ENCODE measurements at regions not wholly inside any gene's neighbourhood (a gene's known extent, or its start where the extent isn't known, plus 50 kb on each side); places are given as distances from the start of the nearest gene placed in this dataset.

GRCh38 chr3:64417816-64418215, 192.6 kb upstream of the PRICKLE2 start:
- H3K27ac Mint-ChIP-seq (ENCODE audit: low read depth, unreplicated experiment): no peak overlapping the region
- no peak overlapping the region for H3K4me3 Mint-ChIP-seq (ENCODE audit: unreplicated experiment)
- DNase-seq (ENCODE audit: unreplicated experiment): peak; percentile 10
- H3K36me3 Mint-ChIP-seq (ENCODE audit: insufficient read depth, unreplicated experiment): no peaks in the 10 kb centered on the region
- BruUV-seq (replicated peaks): no TSS peak
- ChIA-PET POLR2A (interaction anchor here (0.6 to 1.0 kb wide), 2 partner anchors 9 to 395 kb away, joined by 4 to 6 read pairs; no protein-coding TSS in a partner anchor), CTCF (interaction anchor here (0.7 to 1.0 kb wide), 4 partner anchors 12 to 1485 kb away, joined by 3 read pairs; no protein-coding TSS in a partner anchor)
- H3K4me1 Mint-ChIP-seq (ENCODE audit: insufficient read depth, unreplicated experiment): no peaks in the 10 kb centered on the region
- H3K9me3 Mint-ChIP-seq (ENCODE audit: unreplicated experiment): no peaks in the 10 kb centered on the region
- no peaks in the 10 kb centered on the region for H3K27me3 Mint-ChIP-seq (ENCODE audit: insufficient read depth, unreplicated experiment)
- no peak for TF ChIP-seq CTCF (IDR thresholded peaks at IDR 0.05; ENCODE audit: unreplicated experiment)
- intact Hi-C loops (cut with micrococcal nuclease): no loop called here

- H3K36me3 Mint-ChIP-seq (ENCODE audit: insufficient read depth, unreplicated experiment): no peaks in the 10 kb centered on the region
- H3K27ac Mint-ChIP-seq (ENCODE audit: low read depth, unreplicated experiment): no peak overlapping the region
- H3K9me3 Mint-ChIP-seq (ENCODE audit: unreplicated experiment): no peaks in the 10 kb centered on the region
- no TSS peak for BruUV-seq (replicated peaks)
- ChIA-PET POLR2A (no interaction called here), CTCF (interaction anchor here (0.6 to 1.2 kb wide), 4 partner anchors 60 to 390 kb away, joined by 3 to 4 read pairs (median 4); no protein-coding TSS in a partner anchor)
- no peak for DNase-seq (ENCODE audit: unreplicated experiment)
- intact Hi-C loops (cut with micrococcal nuclease): no loop called here
- peaks cover under 1% of the 10 kb centered on the region for H3K4me1 Mint-ChIP-seq (ENCODE audit: insufficient read depth, unreplicated experiment)
- TF ChIP-seq CTCF (IDR thresholded peaks at IDR 0.05; ENCODE audit: unreplicated experiment): no peak
- no peaks in the 10 kb centered on the region for H3K27me3 Mint-ChIP-seq (ENCODE audit: insufficient read depth, unreplicated experiment)
- H3K4me3 Mint-ChIP-seq (ENCODE audit: unreplicated experiment): no peak overlapping the region
These were observed 188.8 kb upstream of the PRICKLE2 start for GRCh38 chr3:64414043-64414442.

DNA sequence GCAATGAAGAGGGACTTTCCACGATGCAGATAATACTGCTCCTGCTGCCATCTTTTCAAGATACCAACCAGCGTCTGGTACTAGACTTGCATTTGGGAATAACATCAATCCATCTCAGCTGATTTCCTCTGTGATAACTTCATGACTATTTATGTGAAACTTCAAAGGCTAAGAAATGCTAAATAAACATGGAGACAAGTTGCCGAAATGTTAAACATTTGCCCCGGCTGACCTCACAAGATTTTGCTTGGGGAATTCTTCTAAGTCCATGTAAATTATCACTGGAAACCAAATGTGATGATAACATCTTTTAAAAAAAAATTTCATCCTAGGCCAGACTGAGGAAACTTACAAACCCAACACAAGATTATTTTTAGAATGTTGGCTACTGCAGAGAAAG, 185.8 kb upstream of the PRICKLE2 start:
- POLR2A ChIA-PET: no interaction called here
- no peak overlapping the region for H3K4me3 Mint-ChIP-seq (ENCODE audit: unreplicated experiment)

GRCh38 chr3:64410226-64410625, 185.0 kb upstream of the PRICKLE2 start:
- no peak for DNase-seq (ENCODE audit: unreplicated experiment)
- intact Hi-C loops (cut with micrococcal nuclease): no loop called here
- ChIA-PET POLR2A (no interaction called here), CTCF (interaction anchor here (0.6 to 2.6 kb wide), 3 partner anchors 10 to 42 kb away, joined by 3 to 12 read pairs (median 4); no protein-coding TSS in a partner anchor)
- Mint-ChIP-seq H3K27me3 (ENCODE audit: insufficient read depth, unreplicated experiment) (no peaks in the 10 kb centered on the region), H3K27ac (ENCODE audit: low read depth, unreplicated experiment) (no peak overlapping the region), H3K36me3 (ENCODE audit: insufficient read depth, unreplicated experiment) (no peaks in the 10 kb centered on the region), H3K4me1 (ENCODE audit: insufficient read depth, unreplicated experiment) (peaks cover 6% of the 10 kb centered on the region), H3K4me3 (ENCODE audit: unreplicated experiment) (no peak overlapping the region), H3K9me3 (ENCODE audit: unreplicated experiment) (no peaks in the 10 kb centered on the region)
- no TSS peak for BruUV-seq (replicated peaks)
- no peak for TF ChIP-seq CTCF (IDR thresholded peaks at IDR 0.05; ENCODE audit: unreplicated experiment)

More for the DNA sequence above, 185.8 kb upstream of the PRICKLE2 start:
- Mint-ChIP-seq H3K27ac (ENCODE audit: low read depth, unreplicated experiment) (no peak overlapping the region), H3K27me3 (ENCODE audit: insufficient read depth, unreplicated experiment) (no peaks in the 10 kb centered on the region), H3K9me3 (ENCODE audit: unreplicated experiment) (no peaks in the 10 kb centered on the region), H3K36me3 (ENCODE audit: insufficient read depth, unreplicated experiment) (no peaks in the 10 kb centered on the region), H3K4me1 (ENCODE audit: insufficient read depth, unreplicated experiment) (peaks cover 6% of the 10 kb centered on the region)
- CTCF ChIA-PET: interaction anchor here (0.6 kb wide), 1 partner anchor 149 kb away, joined by 3 read pairs; no protein-coding TSS in a partner anchor
- no peak for TF ChIP-seq CTCF (IDR thresholded peaks at IDR 0.05; ENCODE audit: unreplicated experiment)
- BruUV-seq (replicated peaks): no TSS peak
- no peak for DNase-seq (ENCODE audit: unreplicated experiment)
- intact Hi-C loops (cut with micrococcal nuclease): no loop called here
